Heart left ventricle (tissue), 16 donors: ENCODE measurements at regions not wholly inside any gene's neighbourhood (a gene's known extent, or its start where the extent isn't known, plus 50 kb on each side); places are given as distances from the start of the nearest gene placed in this dataset.

Experiments
- ATAC-seq, 4 donors: fragments of 200-7000 bp; cut with Tn5 transposase; one replicate each; pipeline ENCODE4 v1.9.1; 2020 to 2022; ENCODE audit warnings: moderate library complexity in 4 of 4, mild to moderate bottlenecking in 3 of 4, moderate number of reproducible peaks in 1 of 4
- DNase-seq, 5 donors: peaks; one replicate each; pipeline ENCODE4 v3.0.0-alpha.2; 2020
- H3K27ac ChIP-seq, 12 donors: fragments of 200-600 bp; sonication (generic) in 4 of 12; one replicate each; pipeline versions ENCODE4 v1.5.0 to v1.8.0; 2016 to 2022; ENCODE audit warnings: mild to moderate bottlenecking in 2 of 12
- H3K27me3 ChIP-seq, 9 donors: fragments of 200-600 bp; sonication (generic) in 2 of 9; one replicate each; pipeline versions ENCODE4 v1.5.1 to v1.8.0; 2016 to 2022; ENCODE audit warnings: mild to moderate bottlenecking in 3 of 9
- H3K36me3 ChIP-seq, 9 donors: fragments of 200-600 bp; sonication (generic) in 2 of 9; one replicate each; pipeline versions ENCODE4 v1.5.0 to v1.8.0; 2018 to 2022; ENCODE audit warnings: mild to moderate bottlenecking in 2 of 9
- H3K4me1 ChIP-seq, 12 donors: fragments of 200-600 bp; sonication (generic) in 4 of 12; one replicate each; pipeline versions ENCODE4 v1.5.0 to v1.8.0; 2016 to 2022; ENCODE audit warnings: mild to moderate bottlenecking in 3 of 12
- H3K4me3 ChIP-seq, 12 donors: fragments of 200-600 bp; sonication (generic) in 4 of 12; one replicate each; pipeline versions ENCODE4 v1.5.0 to v1.8.0; 2017 to 2022; ENCODE audit warnings: mild to moderate bottlenecking in 9 of 12, moderate library complexity in 4 of 12
- H3K9me3 ChIP-seq, 12 donors: fragments of 200-600 bp; sonication (generic) in 4 of 12; one replicate each; pipeline versions ENCODE4 v1.5.0 to v1.8.0; 2016 to 2022; ENCODE audit warnings: mild to moderate bottlenecking in 1 of 12
- CTCF ChIP-seq, 12 donors: fragments of 200-600 bp; sonication (generic) in 4 of 12; IDR thresholded peaks; one replicate each; pipeline versions ENCODE4 v1.5.0 to v1.8.0; 2018 to 2022; ENCODE audit warnings: antibody characterized with exemption in 12 of 12, mild to moderate bottlenecking in 5 of 12
- POLR2A ChIP-seq, 2 donors: fragments of 450-650 bp; IDR thresholded peaks; one replicate each; pipeline ENCODE4 v1.6.1; 2017; ENCODE audit warnings: antibody characterized with exemption in 2 of 2, mild to moderate bottlenecking in 2 of 2, moderate library complexity in 2 of 2
- WGBS, 4 donors: extraction: QIAGEN DNeasy Blood & Tissue Kit in 2 of 4; methylation state at CpG; one replicate each; pipeline versions ENCODE4 v1.1.5 to v1.1.7; 2013 to 2018; 5-methylcytosine and 5-hydroxymethylcytosine counted together
- intact Hi-C, 10 donors: fragments of 100-400 bp; cut with DNase I; formaldehyde crosslinking; loops; one replicate each; pipeline versions ENCODE4 v1.11.1 to v1.14.2; 2022
- donor health status: ischemic (EF 13 %, LVEDD 7.1; RV severe dilation, severe dysfunction).
- donor health status: healthy with polysubstance abuse.
- donor health status: DM: no; HTN: yes; CAD: no.
- donor health status: DM: no; HTN: no; CAD: no.
- donor health status: ischemic (EF 25% LVEDD 6.9; RV normal size, moderate dysfunction).
- donor health status: ischemic (EF 25% LVEDD 5.7; RV mildly dilated, moderate dysfunction).
- donor health status: healthy.
- donor health status: DM: yes; HTN: yes; CAD: no.
- donor health status: ischemic (EF 35%, LVEDD 5.7; RV mildly dilated, moderate dysfunction).
- donor health status: nonischemic (EF 11% LVEDD 7.7; RV severe dilation, severe dysfunction).
- donor health status: DM: yes; HTN: yes; CAD: no.
- donor health status: PGD.
- donor health status: ischemic (EF 29% LVEDD 5.4; RV normal size, mild dysfunction).
- donor health status: nonischemic (EF 23%, LVEDD 6.1; RV moderate dilation, normal function).

- no peak for TF ChIP-seq CTCF (IDR thresholded peaks at IDR 0.05)
- no peak for TF ChIP-seq POLR2A (IDR thresholded peaks at IDR 0.05)
- ATAC-seq: no peak
- no peaks in the 10 kb centered on the region for H3K9me3 ChIP-seq
- H3K4me1 ChIP-seq: no peaks in the 10 kb centered on the region
- no peaks in the 10 kb centered on the region for H3K36me3 ChIP-seq
- WGBS, 4 donors: 66 to 85% (median 75%) methylated on average over 4 of the region's 4 CpGs
- no peak overlapping the region for H3K4me3 ChIP-seq
- no peak for DNase-seq
- H3K27ac ChIP-seq: no peak overlapping the region
- intact Hi-C loops: no loop called here
- no peaks in the 10 kb centered on the region for H3K27me3 ChIP-seq
Measured at GRCh38 chr21:18023157-18023556, 204.0 kb upstream of the C21orf91 start.

- H3K36me3 ChIP-seq: no peaks in the 10 kb centered on the region
- intact Hi-C loops: no loop called here
Measured at GRCh38 chr21:18007121-18007520, 188.0 kb upstream of the C21orf91 start.

GRCh38 chr21:18006691-18007090, 187.5 kb upstream of the C21orf91 start:
- no peaks in the 10 kb centered on the region for H3K9me3 ChIP-seq
- no peak overlapping the region for H3K27ac ChIP-seq
- no peak for TF ChIP-seq CTCF (IDR thresholded peaks at IDR 0.05)
- intact Hi-C loops: no loop called here
- no peak for ATAC-seq
- no peaks in the 10 kb centered on the region for H3K4me1 ChIP-seq
- no peak overlapping the region for H3K4me3 ChIP-seq
- no peaks in the 10 kb centered on the region for H3K27me3 ChIP-seq
- DNase-seq: no peak
- 43 to 76% (median 64%) methylated on average over 2 of the region's 2 CpGs for WGBS, 4 donors
- H3K36me3 ChIP-seq: no peaks in the 10 kb centered on the region

More at GRCh38 chr21:18007121-18007520, 188.0 kb upstream of the C21orf91 start:
- H3K4me3 ChIP-seq: no peak overlapping the region
- TF ChIP-seq CTCF (IDR thresholded peaks at IDR 0.05) (no peak), POLR2A (IDR thresholded peaks at IDR 0.05) (no peak)
- no peak overlapping the region for H3K27ac ChIP-seq
- WGBS, 4 donors: 53 to 74% (median 58%) methylated on average over 1 of the region's 1 CpG
- no peak for ATAC-seq
- H3K9me3 ChIP-seq: no peaks in the 10 kb centered on the region
- no peak for DNase-seq
- H3K27me3 ChIP-seq: no peaks in the 10 kb centered on the region
- no peaks in the 10 kb centered on the region for H3K4me1 ChIP-seq

GRCh38 chr21:18002393-18002792, 183.2 kb upstream of the C21orf91 start:
- WGBS, 4 donors: 79 to 96% (median 93%) methylated on average over 2 of the region's 2 CpGs
- H3K4me3 ChIP-seq: no peak overlapping the region
- H3K4me1 ChIP-seq: peaks cover 0 to 7% (median 0%) of the 10 kb centered on the region in 12 donors
- no peak overlapping the region for H3K27ac ChIP-seq
- DNase-seq (no peak), ATAC-seq (no peak)
- TF ChIP-seq POLR2A (IDR thresholded peaks at IDR 0.05): no peak
- TF ChIP-seq CTCF (IDR thresholded peaks at IDR 0.05): no peak
- H3K27me3 ChIP-seq: no peaks in the 10 kb centered on the region
- no peaks in the 10 kb centered on the region for H3K36me3 ChIP-seq
- intact Hi-C loops: no loop called here
- no peaks in the 10 kb centered on the region for H3K9me3 ChIP-seq
